OCI-M2 (cell line): ENCODE measurements at regions not wholly inside any gene's neighbourhood (a gene's known extent, or its start where the extent isn't known, plus 50 kb on each side); places are given as distances from the start of the nearest gene placed in this dataset.
"Not testable (repeated sequence)": the region's sequence is repeated elsewhere in the genome, so short reads cannot be mapped to it uniquely, and the experiment has no call there.

Experiments used
- DNase-seq: peaks from one replicate; lab custom pipeline; 2025; ENCODE audit not compliant: unreplicated experiment; lab: John Stamatoyannopoulos, UW

GRCh38 chr2:58721912-58722591 is 480.9 kb upstream of the FANCL start:
- DNase-seq, result no peak

GRCh38 chr2:58720770-58721697 is 479.9 kb upstream of the FANCL start:
- DNase-seq, result no peak

GRCh38 chr2:58720033-58720769 is 479.1 kb upstream of the FANCL start:
- DNase-seq, result no peak

GRCh38 chr2:58715344-58715743 is 474.2 kb upstream of the FANCL start:
- no peak for DNase-seq

- no peak for DNase-seq
These were observed 473.1 kb upstream of the FANCL start for GRCh38 chr2:58714238-58714637.

- DNase-seq, result no peak
These were observed 469.7 kb upstream of the FANCL start for GRCh38 chr2:58710795-58711279.

- DNase-seq, result no peak
These were observed 468.7 kb upstream of the FANCL start for GRCh38 chr2:58709687-58710354.

- DNase-seq, result no peak
These were observed 468.1 kb upstream of the FANCL start for GRCh38 chr2:58709274-58709673.

- DNase-seq, result no peak
These were observed 467.4 kb upstream of the FANCL start for GRCh38 chr2:58708565-58708964.

- no peak for DNase-seq
These were observed 461.3 kb upstream of the FANCL start for GRCh38 chr2:58702302-58702885.

GRCh38 chr2:58701688-58702301 is 460.7 kb upstream of the FANCL start:
- no peak for DNase-seq

- no peak for DNase-seq
These were observed 459.5 kb upstream of the FANCL start for GRCh38 chr2:58700591-58700990.

GRCh38 chr2:58699411-58699810 is 458.3 kb upstream of the FANCL start:
- no peak for DNase-seq

- DNase-seq, result no peak
These were observed 457.5 kb upstream of the FANCL start for GRCh38 chr2:58698620-58699019.

GRCh38 chr2:58694114-58694513 is 453.0 kb upstream of the FANCL start:
- not testable (repeated sequence) for DNase-seq

- not testable (repeated sequence) for DNase-seq
These were observed 449.9 kb upstream of the FANCL start for GRCh38 chr2:58691041-58691440.

GRCh38 chr2:58688813-58689212 is 447.7 kb upstream of the FANCL start:
- DNase-seq, result no peak

GRCh38 chr2:58686776-58687175 is 445.7 kb upstream of the FANCL start:
- DNase-seq, result no peak

GRCh38 chr2:58680755-58681310 is 439.7 kb upstream of the FANCL start:
- DNase-seq, result no peak

GRCh38 chr2:58677748-58678147 is 436.6 kb upstream of the FANCL start:
- no peak for DNase-seq
